Activated CD4-positive, alpha-beta T cell treated with anti-CD3 and anti-CD28 coated beads for 48 hours (primary cell): ENCODE measurements at regions not wholly inside any gene's neighbourhood (a gene's known extent, or its start where the extent isn't known, plus 50 kb on each side); places are given as distances from the start of the nearest gene placed in this dataset.

Experiments used
- DNase-seq: peaks from one replicate; pipeline ENCODE4 v3.0.0-alpha.2; 2020

GRCh38 chr9:7229571-7229970 lies 471.8 kb downstream of the KDM4C start:
- DNase-seq: no peak

GRCh38 chr9:7228726-7229125 lies 471.0 kb downstream of the KDM4C start:
- DNase-seq: no peak

GRCh38 chr9:7227951-7228350 lies 470.2 kb downstream of the KDM4C start:
- no peak for DNase-seq

- DNase-seq: no peak
These were observed 468.4 kb downstream of the KDM4C start for GRCh38 chr9:7226007-7226640.
